Endometrium (tissue), 2 donors: ENCODE measurements at regions not wholly inside any gene's neighbourhood (a gene's known extent, or its start where the extent isn't known, plus 50 kb on each side); places are given as distances from the start of the nearest gene placed in this dataset.

Experiments used
- FAIRE-seq: peaks from 2 replicates; lab custom pipeline; 2012; peaks lifted over from hg19 to GRCh38; lab: Jason Lieb, UNC
- donor health status: control.
- donor health status: control.

GRCh38 chr2:176650104-176650837 lies 381.0 kb downstream of the MTX2 start:
- no peak for FAIRE-seq

GRCh38 chr2:176650838-176651555 lies 381.8 kb downstream of the MTX2 start:
- FAIRE-seq: no peak

GRCh38 chr2:176652300-176653182 lies 383.3 kb downstream of the MTX2 start:
- FAIRE-seq: peak; percentile 74

GRCh38 chr2:176653479-176654443 lies 384.5 kb downstream of the MTX2 start:
- FAIRE-seq: no peak

- no peak for FAIRE-seq
Measured at GRCh38 chr2:176656038-176656775, 387.0 kb downstream of the MTX2 start.

GRCh38 chr2:176656776-176657140 lies 387.5 kb downstream of the MTX2 start:
- FAIRE-seq: no peak

- FAIRE-seq: no peak
Measured at GRCh38 chr2:176657393-176657792, 388.2 kb downstream of the MTX2 start.

GRCh38 chr2:176658708-176659107 lies 389.5 kb downstream of the MTX2 start:
- FAIRE-seq: no peak

GRCh38 chr2:176662753-176663152 lies 393.5 kb downstream of the MTX2 start:
- FAIRE-seq: no peak

GRCh38 chr2:176664478-176664877 lies 395.2 kb downstream of the MTX2 start:
- no peak for FAIRE-seq

GRCh38 chr2:176665086-176665485 lies 395.8 kb downstream of the MTX2 start:
- no peak for FAIRE-seq

- no peak for FAIRE-seq
Measured at GRCh38 chr2:176668912-176669311, 399.7 kb downstream of the MTX2 start.

- no peak for FAIRE-seq
Measured at GRCh38 chr2:176669398-176670174, 400.3 kb downstream of the MTX2 start.

GRCh38 chr2:176675271-176675949 lies 406.2 kb downstream of the MTX2 start:
- no peak for FAIRE-seq

- no peak for FAIRE-seq
Measured at GRCh38 chr2:176677746-176678265, 408.6 kb downstream of the MTX2 start.

- FAIRE-seq: no peak
Measured at GRCh38 chr2:176678571-176678970, 409.3 kb downstream of the MTX2 start.

- FAIRE-seq: no peak
Measured at GRCh38 chr2:176679061-176679669, 409.9 kb downstream of the MTX2 start.

- FAIRE-seq: no peak
Measured at GRCh38 chr2:176680916-176681516, 411.8 kb downstream of the MTX2 start.
